IPS DF 6.9 (cell line): ENCODE measurements at regions not wholly inside any gene's neighbourhood (a gene's known extent, or its start where the extent isn't known, plus 50 kb on each side); places are given as distances from the start of the nearest gene placed in this dataset.
"Not testable (repeated sequence)": the region's sequence is repeated elsewhere in the genome, so short reads cannot be mapped to it uniquely, and the experiment has no call there.

Source experiments
- DNase-seq: peaks from one replicate; pipeline ENCODE4 v3.0.0-alpha.2; 2013; ENCODE audit warnings: low read depth, low spot score
- H3K27ac ChIP-seq: one replicate; pipeline ENCODE4 v1.5.1; 2013; ENCODE audit warnings: low read length, control low read depth
- H3K27me3 ChIP-seq: 2 replicates; pipeline ENCODE4 v1.6.1; 2013; ENCODE audit warnings: mild to moderate bottlenecking, low read length; ENCODE audit not compliant: control insufficient read depth, insufficient read depth
- H3K36me3 ChIP-seq: 2 replicates; pipeline ENCODE4 v1.6.1; 2013; ENCODE audit warnings: low read length; ENCODE audit not compliant: control insufficient read depth, insufficient read depth
- H3K4me1 ChIP-seq: 2 replicates; pipeline ENCODE4 v1.6.1; 2013; ENCODE audit warnings: low read length; ENCODE audit not compliant: control insufficient read depth, insufficient read depth
- H3K4me3 ChIP-seq: 2 replicates; pipeline ENCODE4 v1.5.1; 2013; ENCODE audit warnings: mild to moderate bottlenecking, low read length
- H3K9me3 ChIP-seq: 2 replicates; pipeline ENCODE4 v1.6.1; 2013; ENCODE audit warnings: low read length, inconsistent platforms; ENCODE audit not compliant: control insufficient read depth, insufficient read depth
- WGBS: extraction: QIAGEN DNeasy Blood & Tissue Kit; methylation state at CpG from one replicate; pipeline ENCODE4 v1.1.7; 2013; ENCODE audit warnings: mixed read lengths, missing lambda C conversion rate; ENCODE audit not compliant: insufficient read length, insufficient coverage; 5-methylcytosine and 5-hydroxymethylcytosine counted together

DNA sequence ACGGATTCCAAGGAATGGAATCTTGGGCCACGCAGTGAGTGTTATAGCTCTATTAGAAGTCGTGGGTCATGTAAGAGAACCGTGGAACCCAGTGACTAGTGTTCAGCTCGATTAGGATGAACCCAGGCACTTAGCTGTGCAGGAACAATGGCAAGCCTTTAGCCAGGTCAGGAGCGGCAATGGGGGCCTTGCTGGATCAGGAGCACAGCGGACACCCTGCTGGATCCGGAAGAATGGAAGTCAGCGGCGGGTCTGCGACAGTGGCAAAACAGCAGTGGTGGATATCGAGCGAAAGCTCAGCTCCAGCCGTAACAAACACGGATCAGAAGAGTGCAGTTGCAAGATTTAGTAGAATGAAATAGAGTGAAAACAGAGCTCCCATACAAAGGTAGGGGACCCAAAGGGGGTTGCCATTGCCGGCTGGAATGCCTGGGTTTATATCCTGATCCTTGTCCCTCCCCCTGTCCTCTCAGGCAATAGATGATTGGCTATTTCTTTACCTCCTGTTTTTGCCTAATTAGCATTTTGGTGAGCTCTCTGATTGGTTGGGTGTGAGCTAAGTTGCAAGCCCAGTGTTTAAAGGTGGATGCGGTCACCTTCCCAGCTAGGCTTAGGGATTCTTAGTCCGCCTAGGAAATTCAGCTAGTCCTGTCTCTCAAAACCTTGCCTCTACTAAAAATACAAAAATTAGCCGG is 618.3 kb upstream of the CBLB start:
- no CpG with 5 or more reads among the region's 19 CpGs for WGBS

DNA sequence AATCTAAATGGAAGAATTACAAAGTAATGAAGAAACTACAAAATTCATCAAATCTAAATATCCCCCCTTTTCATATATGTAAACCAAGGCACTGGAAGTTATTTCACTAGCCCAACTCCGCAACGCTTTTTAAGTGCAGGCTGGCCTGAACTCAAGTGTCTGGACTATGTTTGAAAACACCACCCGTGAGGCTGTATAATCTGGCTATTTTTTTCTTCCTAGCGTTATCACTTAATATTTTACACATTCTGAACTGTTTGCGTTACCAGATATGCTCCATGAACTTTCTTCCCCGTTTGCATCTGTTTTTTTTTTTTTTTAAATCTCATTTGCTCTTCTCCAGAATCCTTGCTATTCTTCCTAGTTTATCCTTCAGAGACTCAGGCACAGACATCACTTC is 619.5 kb upstream of the CBLB start:
- DNase-seq, result no peak
- WGBS, result no CpG with 5 or more reads among the region's 6 CpGs
- H3K4me3 ChIP-seq, result no peak overlapping the region

More for the DNA sequence above, 618.3 kb upstream of the CBLB start:
- not testable (repeated sequence) for H3K4me1 ChIP-seq, DNase-seq, H3K36me3 ChIP-seq, H3K9me3 ChIP-seq, H3K27ac ChIP-seq, H3K4me3 ChIP-seq, H3K27me3 ChIP-seq

GRCh38 chr3:106491796-106492195 is 623.0 kb upstream of the CBLB start:
- no peak overlapping the region for H3K27ac ChIP-seq
- no peaks in the 10 kb centered on the region for H3K9me3 ChIP-seq
- H3K27me3 ChIP-seq, result no peaks in the 10 kb centered on the region
- H3K4me3 ChIP-seq, result no peak overlapping the region
- no peaks in the 10 kb centered on the region for H3K36me3 ChIP-seq
- H3K4me1 ChIP-seq, result no peaks in the 10 kb centered on the region
- no peak for DNase-seq

More for the DNA sequence above, 619.5 kb upstream of the CBLB start:
- H3K36me3 ChIP-seq, result no peaks in the 10 kb centered on the region
- H3K9me3 ChIP-seq, result no peaks in the 10 kb centered on the region
- H3K27me3 ChIP-seq, result no peaks in the 10 kb centered on the region
- H3K4me1 ChIP-seq, result no peaks in the 10 kb centered on the region
- H3K27ac ChIP-seq, result no peak overlapping the region

GRCh38 chr3:106508331-106508893 is 639.6 kb upstream of the CBLB start:
- DNase-seq, result no peak
- H3K4me3 ChIP-seq, result no peak overlapping the region
- H3K4me1 ChIP-seq, result no peaks in the 10 kb centered on the region
- no peaks in the 10 kb centered on the region for H3K9me3 ChIP-seq
- no peak overlapping the region for H3K27ac ChIP-seq
- H3K36me3 ChIP-seq, result no peaks in the 10 kb centered on the region
- H3K27me3 ChIP-seq, result no peaks in the 10 kb centered on the region

DNA sequence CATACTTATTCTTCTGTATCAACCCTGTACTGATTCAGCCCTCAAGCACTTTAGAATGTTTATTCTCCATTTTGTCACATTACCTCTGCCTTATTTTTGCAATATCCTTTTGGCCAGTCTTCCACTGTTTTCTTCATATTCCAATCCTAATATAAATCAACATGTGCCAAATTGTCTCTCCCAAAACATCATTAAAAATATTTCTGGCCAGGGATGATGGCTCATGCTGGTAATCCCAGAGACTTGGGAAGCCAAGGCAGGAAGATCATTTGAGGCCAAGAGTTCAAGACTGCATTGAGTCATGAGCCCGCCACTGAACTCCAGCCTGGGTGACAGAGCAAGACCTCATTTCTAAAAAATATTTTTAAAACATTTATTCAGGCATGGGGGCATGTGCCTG is 641.4 kb upstream of the CBLB start:
- WGBS, result no CpG with 5 or more reads among the region's 1 CpG

GRCh38 chr3:106512846-106513245 is 644.0 kb upstream of the CBLB start:
- H3K27ac ChIP-seq, result no peak overlapping the region
- no peak for DNase-seq
- H3K4me3 ChIP-seq, result no peak overlapping the region
- no peaks in the 10 kb centered on the region; the same call in 1 of the 2 replicates for H3K4me1 ChIP-seq
- no peaks in the 10 kb centered on the region for H3K9me3 ChIP-seq
- no CpG with 5 or more reads among the region's 1 CpG for WGBS
- no peaks in the 10 kb centered on the region for H3K36me3 ChIP-seq
- H3K27me3 ChIP-seq, result no peaks in the 10 kb centered on the region

More for the DNA sequence above, 641.4 kb upstream of the CBLB start:
- no peak for DNase-seq
- H3K4me3 ChIP-seq, result no peak overlapping the region
- H3K36me3 ChIP-seq, result no peaks in the 10 kb centered on the region
- H3K4me1 ChIP-seq, result no peaks in the 10 kb centered on the region
- H3K27ac ChIP-seq, result no peak overlapping the region
- no peaks in the 10 kb centered on the region for H3K27me3 ChIP-seq
- no peaks in the 10 kb centered on the region for H3K9me3 ChIP-seq

- Histone ChIP-seq H3K4me3 (no peak overlapping the region), H3K27me3 (no peaks in the 10 kb centered on the region), H3K4me1 (no peaks in the 10 kb centered on the region; the same call in 1 of the 2 replicates), H3K27ac (no peak overlapping the region), H3K9me3 (no peaks in the 10 kb centered on the region), H3K36me3 (no peaks in the 10 kb centered on the region)
- WGBS, result no CpG with 5 or more reads among the region's 4 CpGs
- no peak for DNase-seq
These were observed 645.6 kb upstream of the CBLB start for GRCh38 chr3:106514431-106514830.

- Histone ChIP-seq H3K36me3 (no peaks in the 10 kb centered on the region), H3K4me1 (no peaks in the 10 kb centered on the region; the same call in 1 of the 2 replicates), H3K9me3 (no peaks in the 10 kb centered on the region), H3K4me3 (no peak overlapping the region), H3K27ac (no peak overlapping the region), H3K27me3 (no peaks in the 10 kb centered on the region)
- DNase-seq, result no peak
These were observed 649.7 kb upstream of the CBLB start for GRCh38 chr3:106518516-106518915.

GRCh38 chr3:106522397-106522796 is 653.6 kb upstream of the CBLB start:
- no peak for DNase-seq
- no CpG with 5 or more reads among the region's 4 CpGs for WGBS
- no peak overlapping the region for H3K27ac ChIP-seq
- H3K4me1 ChIP-seq, result no peaks in the 10 kb centered on the region; the same call in 1 of the 2 replicates
- no peaks in the 10 kb centered on the region for H3K9me3 ChIP-seq
- no peaks in the 10 kb centered on the region for H3K36me3 ChIP-seq
- H3K27me3 ChIP-seq, result no peaks in the 10 kb centered on the region
- no peak overlapping the region for H3K4me3 ChIP-seq

DNA sequence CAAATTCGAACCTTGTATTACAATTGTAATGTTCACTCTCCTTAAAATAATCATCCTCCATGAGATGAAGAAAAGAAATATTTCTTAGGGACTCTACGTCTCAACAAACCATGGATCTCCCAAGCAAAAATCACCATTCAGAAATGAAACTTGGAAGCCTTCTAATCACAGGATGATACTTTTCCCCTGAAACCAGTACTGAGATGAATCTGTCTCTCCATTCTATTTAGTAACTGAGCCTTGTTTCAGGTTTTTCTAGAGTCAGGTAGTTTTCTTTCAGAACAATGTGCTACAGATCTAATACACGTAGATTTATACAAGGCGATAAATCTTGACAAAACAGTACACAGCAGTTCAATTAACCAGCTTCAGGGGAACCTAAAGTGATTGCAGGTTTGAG is 660.1 kb upstream of the CBLB start:
- no peaks in the 10 kb centered on the region for H3K27me3 ChIP-seq
- no peaks in the 10 kb centered on the region; the same call in 1 of the 2 replicates for H3K4me1 ChIP-seq
- 100% methylated on average over 1 of the region's 4 CpGs for WGBS

DNA sequence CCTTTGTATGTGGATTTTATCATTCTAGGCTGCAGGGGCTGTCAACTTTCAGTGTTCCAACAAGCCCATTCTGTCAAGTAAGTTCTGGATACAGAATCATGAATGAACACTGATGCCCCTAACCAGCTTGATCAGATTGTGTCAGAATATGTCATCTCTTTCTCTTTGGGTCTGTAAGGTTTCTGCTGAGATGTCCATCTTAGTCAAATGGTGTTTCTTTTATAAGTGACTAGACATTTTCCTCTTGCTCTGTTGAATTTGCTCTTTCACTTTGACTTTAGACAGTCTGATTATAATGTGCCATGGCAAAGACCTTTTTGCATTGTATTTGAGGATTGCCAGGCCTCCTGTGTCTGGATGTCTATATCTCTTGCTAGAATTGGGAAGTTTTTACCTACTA is 660.9 kb upstream of the CBLB start:
- no peak overlapping the region for H3K4me3 ChIP-seq
- DNase-seq, result no peak
- H3K36me3 ChIP-seq, result no peaks in the 10 kb centered on the region
- H3K27ac ChIP-seq, result no peak overlapping the region
- H3K27me3 ChIP-seq, result no peaks in the 10 kb centered on the region
- H3K9me3 ChIP-seq, result no peaks in the 10 kb centered on the region
- H3K4me1 ChIP-seq, result no peaks in the 10 kb centered on the region; the same call in 1 of the 2 replicates

More for the DNA sequence above, 660.1 kb upstream of the CBLB start:
- no peak overlapping the region for H3K27ac ChIP-seq
- no peaks in the 10 kb centered on the region for H3K9me3 ChIP-seq
- no peaks in the 10 kb centered on the region for H3K36me3 ChIP-seq
- DNase-seq, result no peak
- no peak overlapping the region for H3K4me3 ChIP-seq
